ENCODE measurements at regions not wholly inside any gene's neighbourhood (a gene's known extent, or its start where the extent isn't known, plus 50 kb on each side); places are given as distances from the start of the nearest gene placed in this dataset.

- TF ChIP-seq CTCF (IDR thresholded peaks at IDR 0.05; ENCODE audit: insufficient read depth, low read depth, low read length) = peak; percentile 10
- DNase-seq (ENCODE audit: low read depth) = no peak
Measured at GRCh38 chr3:176650478-176650877, 546.8 kb downstream of the TBL1XR1 start.

GRCh38 chr3:176647987-176648386 is 549.3 kb downstream of the TBL1XR1 start:
- DNase-seq (ENCODE audit: low read depth) = no peak
- no peak overlapping the region for H3K4me3 ChIP-seq (ENCODE audit: low read depth, low read length)
- no peak for TF ChIP-seq CTCF (IDR thresholded peaks at IDR 0.05; ENCODE audit: insufficient read depth, low read depth, low read length)

More at GRCh38 chr3:176650478-176650877, 546.8 kb downstream of the TBL1XR1 start:
- H3K4me3 ChIP-seq (ENCODE audit: low read depth, low read length) = no peak overlapping the region

GRCh38 chr3:176633511-176633910 is 563.8 kb downstream of the TBL1XR1 start:
- TF ChIP-seq CTCF (IDR thresholded peaks at IDR 0.05; ENCODE audit: insufficient read depth, low read depth, low read length) = no peak
- no peak overlapping the region for H3K4me3 ChIP-seq (ENCODE audit: low read depth, low read length)
- no peak for DNase-seq (ENCODE audit: low read depth)

- DNase-seq (ENCODE audit: low read depth) = no peak
- no peak for TF ChIP-seq CTCF (IDR thresholded peaks at IDR 0.05; ENCODE audit: insufficient read depth, low read depth, low read length)
- no peak overlapping the region for H3K4me3 ChIP-seq (ENCODE audit: low read depth, low read length)
Measured at GRCh38 chr3:176632925-176633324, 564.4 kb downstream of the TBL1XR1 start.

GRCh38 chr3:176631165-176631564 is 566.1 kb downstream of the TBL1XR1 start:
- no peak for TF ChIP-seq CTCF (IDR thresholded peaks at IDR 0.05; ENCODE audit: insufficient read depth, low read depth, low read length)
- DNase-seq (ENCODE audit: low read depth) = peak; percentile 7
- no peak overlapping the region for H3K4me3 ChIP-seq (ENCODE audit: low read depth, low read length)

GRCh38 chr3:176628101-176628639 is 569.1 kb downstream of the TBL1XR1 start:
- no peak for TF ChIP-seq CTCF (IDR thresholded peaks at IDR 0.05; ENCODE audit: insufficient read depth, low read depth, low read length)
- DNase-seq (ENCODE audit: low read depth) = no peak
- no peak overlapping the region for H3K4me3 ChIP-seq (ENCODE audit: low read depth, low read length)

Data from fibroblast of villous mesenchyme (primary cell).